Left lung (tissue), 4 donors: ENCODE measurements at regions not wholly inside any gene's neighbourhood (a gene's known extent, or its start where the extent isn't known, plus 50 kb on each side); places are given as distances from the start of the nearest gene placed in this dataset.

ENCODE experiments used
- ATAC-seq: fragments of 200-7000 bp; cut with Tn5 transposase; one replicate; pipeline ENCODE4 v1.9.1; 2020; ENCODE audit warnings: moderate library complexity
- DNase-seq, 4 donors: peaks; one replicate each; pipeline ENCODE4 v3.0.0-alpha.2; 2013 to 2020
- H3K27ac ChIP-seq, 2 donors: fragments of 200-600 bp; sonication (generic) in 1 of 2; one replicate each; pipeline versions ENCODE4 v1.5.0 to v1.8.0; 2020 to 2021
- H3K27me3 ChIP-seq, 2 donors: fragments of 200-600 bp; sonication (generic) in 1 of 2; one replicate each; pipeline versions ENCODE4 v1.5.0 to v1.8.0; 2020 to 2021
- H3K36me3 ChIP-seq, 2 donors: fragments of 200-600 bp; sonication (generic) in 1 of 2; one replicate each; pipeline versions ENCODE4 v1.5.0 to v1.8.0; 2020 to 2021
- H3K4me1 ChIP-seq, 2 donors: fragments of 200-600 bp; one replicate each; pipeline ENCODE4 v1.8.0; 2021
- H3K4me3 ChIP-seq, 2 donors: fragments of 200-600 bp; sonication (generic) in 1 of 2; one replicate each; pipeline versions ENCODE4 v1.5.0 to v1.8.0; 2020 to 2021; ENCODE audit warnings: mild to moderate bottlenecking in 1 of 2
- H3K9me3 ChIP-seq, 2 donors: fragments of 200-600 bp; sonication (generic) in 1 of 2; one replicate each; pipeline versions ENCODE4 v1.5.0 to v1.8.0; 2020 to 2021
- CTCF ChIP-seq, 2 donors: fragments of 200-600 bp; sonication (generic) in 1 of 2; IDR thresholded peaks; one replicate each; pipeline versions ENCODE4 v1.5.0 to v1.8.0; 2021; ENCODE audit warnings: antibody characterized with exemption in 2 of 2
- intact Hi-C, 2 donors: fragments of 100-400 bp; cut with DNase I; formaldehyde crosslinking; loops; one replicate each; pipeline versions ENCODE4 v1.11.2 to v1.14.2; 2022
- donor health status: DM: no; HTN: yes; CAD: no.
- donor health status: DM: no; HTN: no; CAD: no.

DNA sequence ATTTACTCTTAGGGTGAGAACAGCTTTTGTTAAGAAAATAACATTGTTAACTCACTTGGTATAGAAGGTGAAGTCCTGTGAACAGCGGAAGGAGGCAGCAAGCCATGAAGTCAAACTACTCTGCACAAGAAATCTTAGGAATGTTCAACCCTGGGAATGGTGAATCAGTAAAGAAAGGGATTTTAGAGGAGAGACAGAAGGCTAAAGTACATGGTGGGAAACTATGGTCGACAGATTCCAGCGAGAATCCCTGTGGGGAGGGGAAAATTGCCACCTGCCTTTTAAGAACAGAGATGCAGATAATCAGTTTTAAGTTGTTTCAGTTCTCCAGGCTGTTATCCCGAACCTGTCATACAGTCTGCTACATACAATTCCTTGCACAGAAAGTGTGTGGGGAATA lies 63.2 kb upstream of the PTPRR start:
- no peaks in the 10 kb centered on the region for H3K27me3 ChIP-seq
- no peaks in the 10 kb centered on the region for H3K9me3 ChIP-seq
- H3K36me3 ChIP-seq: no peaks in the 10 kb centered on the region
- intact Hi-C loops: no loop called here
- no peak overlapping the region for H3K4me3 ChIP-seq
- no peak overlapping the region for H3K27ac ChIP-seq
- TF ChIP-seq CTCF (IDR thresholded peaks at IDR 0.05): no peak
- DNase-seq (no peak), ATAC-seq (no peak)
- no peaks in the 10 kb centered on the region for H3K4me1 ChIP-seq

GRCh38 chr12:70982991-70983390 lies 62.5 kb upstream of the PTPRR start:
- H3K27ac ChIP-seq: no peak overlapping the region
- TF ChIP-seq CTCF (IDR thresholded peaks at IDR 0.05): no peak
- H3K4me3 ChIP-seq: no peak overlapping the region
- no peak for DNase-seq
- no peak for ATAC-seq
- H3K9me3 ChIP-seq: no peaks in the 10 kb centered on the region
- H3K4me1 ChIP-seq: no peaks in the 10 kb centered on the region
- intact Hi-C loops: no loop called here
- H3K36me3 ChIP-seq: no peaks in the 10 kb centered on the region
- no peaks in the 10 kb centered on the region for H3K27me3 ChIP-seq

DNA sequence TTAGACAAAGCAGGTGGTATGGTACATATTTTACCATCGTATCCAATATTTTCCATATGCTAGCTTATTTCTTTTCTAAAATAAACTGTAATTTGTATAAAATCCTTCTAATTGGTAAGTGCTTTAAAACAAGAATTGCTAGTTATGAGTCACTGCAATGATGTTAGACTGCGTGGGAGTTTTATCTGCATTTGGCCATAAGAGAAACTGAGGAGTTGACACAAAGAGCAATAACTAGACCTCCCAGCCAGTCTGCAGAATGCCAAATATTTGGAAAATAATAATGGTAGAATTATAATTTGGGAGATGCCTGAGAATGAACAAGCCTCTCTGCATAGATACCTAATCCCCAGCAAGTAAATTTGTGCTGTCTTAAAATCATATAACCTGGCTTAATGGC lies 61.7 kb upstream of the PTPRR start:
- ATAC-seq (no peak), DNase-seq (no peak)
- no peaks in the 10 kb centered on the region for H3K4me1 ChIP-seq
- H3K27me3 ChIP-seq: no peaks in the 10 kb centered on the region
- no peak overlapping the region for H3K27ac ChIP-seq
- no peaks in the 10 kb centered on the region for H3K9me3 ChIP-seq
- no peak for TF ChIP-seq CTCF (IDR thresholded peaks at IDR 0.05)
- no peak overlapping the region for H3K4me3 ChIP-seq
- no peaks in the 10 kb centered on the region for H3K36me3 ChIP-seq
- intact Hi-C loops: no loop called here

DNA sequence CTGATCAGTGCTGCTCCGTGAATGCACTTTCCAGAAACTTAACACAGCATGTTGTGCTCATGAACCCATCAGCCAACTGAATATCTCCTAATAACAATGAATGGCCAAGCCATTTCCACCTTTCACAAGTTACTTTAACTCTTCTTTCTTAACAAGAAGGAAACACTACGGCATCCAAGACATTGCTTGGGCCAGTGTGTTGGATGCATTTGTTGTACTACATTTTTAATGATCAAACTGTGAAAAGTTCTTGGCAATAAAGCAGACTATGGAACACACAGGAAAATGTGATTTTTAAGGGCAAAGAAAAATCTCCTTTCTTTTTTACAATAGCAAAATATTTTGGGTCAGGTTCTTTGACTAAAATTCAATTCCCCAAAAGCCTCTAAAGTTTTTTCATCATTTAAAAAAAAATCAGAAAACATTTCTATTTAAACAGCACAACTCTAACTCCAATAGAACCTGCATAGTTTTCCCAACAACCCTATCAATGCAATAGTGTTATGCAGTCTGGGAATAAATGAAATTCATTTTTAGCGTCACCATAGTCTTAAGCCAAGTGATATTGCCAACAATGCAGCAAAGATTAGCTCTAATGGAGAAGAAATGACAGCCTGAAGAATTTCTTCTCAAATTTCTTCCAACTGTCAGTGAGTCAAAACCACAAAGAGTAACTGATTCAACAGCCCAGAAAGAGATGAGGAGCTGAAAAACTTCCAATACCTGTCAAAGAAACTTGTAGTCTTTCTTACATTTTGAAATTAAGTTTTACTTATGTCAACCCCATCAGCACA lies 50.7 kb upstream of the PTPRR start:
- no peak for TF ChIP-seq CTCF (IDR thresholded peaks at IDR 0.05)

More for the DNA sequence above, 50.7 kb upstream of the PTPRR start:
- H3K4me3 ChIP-seq: no peak overlapping the region
- H3K27ac ChIP-seq: no peak overlapping the region
- ATAC-seq (peak; percentile 47), DNase-seq (no peak)
- H3K9me3 ChIP-seq: no peaks in the 10 kb centered on the region
- H3K36me3 ChIP-seq: no peaks in the 10 kb centered on the region
- no peaks in the 10 kb centered on the region for H3K27me3 ChIP-seq
- intact Hi-C loops: no loop called here
- no peaks in the 10 kb centered on the region for H3K4me1 ChIP-seq
